Gastroesophageal sphincter (tissue), 4 donors: ENCODE measurements at regions not wholly inside any gene's neighbourhood (a gene's known extent, or its start where the extent isn't known, plus 50 kb on each side); places are given as distances from the start of the nearest gene placed in this dataset.

ENCODE experiments used
- ATAC-seq: fragments of 150-250 bp; one replicate; pipeline ENCODE4 v1.9.1; 2016; ENCODE audit warnings: mild to moderate bottlenecking, moderate library complexity
- H3K27ac ChIP-seq, 4 donors: fragments of 200-600 bp; sonication (generic) in 3 of 4; 1 replicate in 3 of 4; 2 replicates in 1 of 4; pipeline ENCODE4 v1.5.1; 2016 to 2019
- H3K27me3 ChIP-seq: fragments of 200-600 bp; sonication (generic); one replicate; pipeline ENCODE4 v1.5.1; 2019
- H3K36me3 ChIP-seq, 2 donors: fragments of 200-600 bp; sonication (generic); one replicate each; pipeline ENCODE4 v1.5.1; 2019; ENCODE audit warnings: control low read depth in 1 of 2
- H3K4me1 ChIP-seq, 3 donors: fragments of 200-600 bp; sonication (generic); 1 replicate in 2 of 3; 2 replicates in 1 of 3; pipeline ENCODE4 v1.5.1; 2016 to 2019; ENCODE audit warnings: control low read depth in 2 of 3
- H3K4me3 ChIP-seq, 2 donors: fragments of 200-600 bp; sonication (generic); one replicate each; pipeline ENCODE4 v1.5.1; 2019; ENCODE audit warnings: mild to moderate bottlenecking in 1 of 2, moderate library complexity in 1 of 2
- H3K9me3 ChIP-seq, 3 donors: fragments of 200-600 bp; sonication (generic); one replicate each; pipeline ENCODE4 v1.5.1; 2017 to 2019; ENCODE audit warnings: control low read depth in 2 of 3
- EP300 ChIP-seq: sonication (generic); formaldehyde crosslinking; IDR thresholded peaks from one replicate; pipeline ENCODE4 v1.6.1; 2017; ENCODE audit warnings: antibody characterized with exemption, mild to moderate bottlenecking
- POLR2A ChIP-seq, 2 donors: fragments of 450-650 bp; IDR thresholded peaks; one replicate each; pipeline ENCODE4 v1.6.1; 2017; ENCODE audit warnings: antibody characterized with exemption in 2 of 2, mild to moderate bottlenecking in 2 of 2, moderate library complexity in 1 of 2
- POLR2AphosphoS5 ChIP-seq: sonication (generic); formaldehyde crosslinking; IDR thresholded peaks from one replicate; pipeline ENCODE4 v1.6.1; 2017; ENCODE audit warnings: antibody characterized with exemption
- WGBS, 2 donors: methylation state at CpG; one replicate each; pipeline ENCODE4 v1.1.5; 2018; ENCODE audit warnings: low coverage in 1 of 2; 5-methylcytosine and 5-hydroxymethylcytosine counted together
- TF ChIP-seq, protein P1 (sequence below), 4 experiments: fragments of 200-600 bp in 2 of 4; fragments of 450-650 bp in 2 of 4; sonication (generic) in 1 of 4; IDR thresholded peaks; one replicate each; pipeline ENCODE4 v1.5.1; 2017 to 2019; ENCODE audit warnings: antibody characterized with exemption in 4 of 4, mild to moderate bottlenecking in 2 of 4, moderate library complexity in 2 of 4

DNA sequence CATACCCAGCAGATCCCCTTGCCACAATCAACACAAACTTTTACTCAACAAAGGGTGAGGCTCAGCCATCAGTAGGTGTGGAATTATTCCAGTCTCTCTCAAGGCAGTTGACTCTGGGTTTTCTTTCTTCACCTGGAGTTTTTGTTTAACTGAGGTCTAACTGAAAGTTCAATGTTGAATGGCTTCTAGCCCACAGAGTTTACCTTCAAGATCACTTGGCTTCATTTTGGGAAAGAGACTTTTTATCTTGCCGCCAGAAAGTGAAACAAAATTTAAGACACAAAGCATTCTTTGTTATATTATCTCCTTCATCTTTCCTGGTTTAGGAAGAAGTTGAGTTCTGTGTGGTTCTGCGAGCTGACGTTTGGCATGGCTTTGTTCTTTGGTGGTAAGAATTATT lies 83.8 kb upstream of the RASGEF1B start:
- Histone ChIP-seq H3K4me1 (peaks cover 0 to 21% (median 0%) of the 10 kb centered on the region in 3 donors), H3K9me3 (no peaks in the 10 kb centered on the region), H3K36me3 (no peaks in the 10 kb centered on the region), H3K27ac (no peak overlapping the region), H3K4me3 (no peak overlapping the region), H3K27me3 (no peaks in the 10 kb centered on the region)
- 37 to 52% methylated on average over 3 of the region's 3 CpGs for WGBS, 2 donors
- no peak for ATAC-seq
- TF ChIP-seq EP300: no peak
- no peak for TF ChIP-seq POLR2AphosphoS5
- TF ChIP-seq, protein P1, sequence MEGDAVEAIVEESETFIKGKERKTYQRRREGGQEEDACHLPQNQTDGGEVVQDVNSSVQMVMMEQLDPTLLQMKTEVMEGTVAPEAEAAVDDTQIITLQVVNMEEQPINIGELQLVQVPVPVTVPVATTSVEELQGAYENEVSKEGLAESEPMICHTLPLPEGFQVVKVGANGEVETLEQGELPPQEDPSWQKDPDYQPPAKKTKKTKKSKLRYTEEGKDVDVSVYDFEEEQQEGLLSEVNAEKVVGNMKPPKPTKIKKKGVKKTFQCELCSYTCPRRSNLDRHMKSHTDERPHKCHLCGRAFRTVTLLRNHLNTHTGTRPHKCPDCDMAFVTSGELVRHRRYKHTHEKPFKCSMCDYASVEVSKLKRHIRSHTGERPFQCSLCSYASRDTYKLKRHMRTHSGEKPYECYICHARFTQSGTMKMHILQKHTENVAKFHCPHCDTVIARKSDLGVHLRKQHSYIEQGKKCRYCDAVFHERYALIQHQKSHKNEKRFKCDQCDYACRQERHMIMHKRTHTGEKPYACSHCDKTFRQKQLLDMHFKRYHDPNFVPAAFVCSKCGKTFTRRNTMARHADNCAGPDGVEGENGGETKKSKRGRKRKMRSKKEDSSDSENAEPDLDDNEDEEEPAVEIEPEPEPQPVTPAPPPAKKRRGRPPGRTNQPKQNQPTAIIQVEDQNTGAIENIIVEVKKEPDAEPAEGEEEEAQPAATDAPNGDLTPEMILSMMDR (IDR thresholded peaks at IDR 0.05): no peak
- no peak for TF ChIP-seq POLR2A (IDR thresholded peaks at IDR 0.05)

DNA sequence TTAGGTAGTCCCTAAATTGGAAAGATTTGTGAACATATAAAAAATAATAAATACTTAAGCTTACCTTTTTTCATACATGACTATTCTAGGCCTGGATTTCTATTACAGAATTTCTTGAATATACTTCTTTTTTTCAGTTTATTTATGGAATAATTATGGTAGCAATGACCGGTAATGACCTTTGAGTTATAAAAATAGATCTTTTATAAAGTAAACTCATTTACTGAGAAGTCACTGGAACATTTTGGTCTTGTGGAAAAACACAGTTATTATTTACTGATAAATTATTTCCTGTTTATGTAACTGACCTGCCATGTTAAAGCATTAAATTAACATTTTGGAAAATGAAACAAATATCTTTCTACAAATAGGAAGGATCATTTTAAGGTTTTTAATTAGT lies 80.4 kb upstream of the RASGEF1B start:
- ATAC-seq: no peak
- H3K27me3 ChIP-seq: no peaks in the 10 kb centered on the region
- H3K9me3 ChIP-seq: no peaks in the 10 kb centered on the region
- H3K36me3 ChIP-seq: no peaks in the 10 kb centered on the region
- H3K27ac ChIP-seq: no peak overlapping the region
- no peak overlapping the region for H3K4me3 ChIP-seq
- TF ChIP-seq, protein P1 (IDR thresholded peaks at IDR 0.05): no peak
- TF ChIP-seq POLR2A (IDR thresholded peaks at IDR 0.05): no peak
- no peak for TF ChIP-seq EP300
- no peak for TF ChIP-seq POLR2AphosphoS5
- peaks cover 0 to 28% (median 0%) of the 10 kb centered on the region in 3 donors for H3K4me1 ChIP-seq
- 39 to 50% methylated on average over 1 of the region's 1 CpG for WGBS, 2 donors

DNA sequence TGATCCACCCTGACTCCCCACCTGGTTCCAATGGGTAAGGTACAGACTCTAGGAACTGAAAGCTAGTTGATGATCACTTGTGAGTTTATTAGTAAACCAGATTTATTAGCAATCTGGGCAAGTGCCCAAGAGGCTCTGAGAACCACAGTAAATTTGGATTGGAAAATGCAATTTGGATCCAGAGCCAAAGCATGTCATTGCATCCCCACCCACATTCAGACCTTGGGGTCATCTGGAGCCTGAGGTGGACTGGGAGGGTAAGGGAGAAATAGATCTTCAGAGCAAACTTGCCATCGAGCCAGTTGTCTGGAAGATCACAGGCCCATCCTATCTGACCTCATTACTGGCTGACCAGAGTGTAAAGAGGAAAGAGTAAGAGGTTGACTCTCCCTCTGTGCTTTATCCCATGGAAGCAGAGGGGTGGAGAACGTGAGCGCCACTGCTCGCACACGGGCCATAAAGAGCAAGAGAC lies 78.7 kb upstream of the RASGEF1B start:
- WGBS, 2 donors: 54% methylated on average over 4 of the region's 5 CpGs; no CpG with 5 or more reads in 1 of the 2 donors
- no peaks in the 10 kb centered on the region for H3K36me3 ChIP-seq
- peak; percentile 34 for ATAC-seq
- TF ChIP-seq POLR2A (IDR thresholded peaks at IDR 0.05) (no peak), POLR2AphosphoS5 (no peak), EP300 (no peak)
- TF ChIP-seq, protein P1 (IDR thresholded peaks at IDR 0.05): no peak
- H3K9me3 ChIP-seq: no peaks in the 10 kb centered on the region
- H3K27me3 ChIP-seq: no peaks in the 10 kb centered on the region
- H3K4me3 ChIP-seq: no peak overlapping the region
- peaks cover 0 to 28% (median 0%) of the 10 kb centered on the region in 3 donors for H3K4me1 ChIP-seq
- peak overlapping the region in 2 of 4 donors; percentile 9 to 44 for H3K27ac ChIP-seq

DNA sequence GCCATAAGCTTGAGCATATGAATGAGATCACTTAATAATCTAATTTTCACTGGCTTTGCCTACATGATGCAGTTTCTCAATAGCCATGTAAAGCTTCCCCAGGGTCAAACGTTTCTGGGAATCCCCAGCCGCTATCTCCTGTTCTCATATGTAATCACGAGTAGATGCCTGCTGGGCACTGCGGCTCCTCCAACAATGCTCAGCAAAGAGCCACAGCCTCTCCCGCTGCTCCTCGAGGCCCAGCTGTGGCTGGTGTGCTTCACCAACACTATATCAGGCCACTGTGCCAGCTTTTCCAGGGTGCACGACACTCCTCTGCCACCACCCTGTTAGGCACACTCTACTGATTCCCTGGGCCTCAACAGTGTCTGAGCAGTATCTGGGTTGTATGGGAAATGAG lies 78.3 kb upstream of the RASGEF1B start:
- ATAC-seq: peak; percentile 10
- H3K27me3 ChIP-seq: no peaks in the 10 kb centered on the region

DNA sequence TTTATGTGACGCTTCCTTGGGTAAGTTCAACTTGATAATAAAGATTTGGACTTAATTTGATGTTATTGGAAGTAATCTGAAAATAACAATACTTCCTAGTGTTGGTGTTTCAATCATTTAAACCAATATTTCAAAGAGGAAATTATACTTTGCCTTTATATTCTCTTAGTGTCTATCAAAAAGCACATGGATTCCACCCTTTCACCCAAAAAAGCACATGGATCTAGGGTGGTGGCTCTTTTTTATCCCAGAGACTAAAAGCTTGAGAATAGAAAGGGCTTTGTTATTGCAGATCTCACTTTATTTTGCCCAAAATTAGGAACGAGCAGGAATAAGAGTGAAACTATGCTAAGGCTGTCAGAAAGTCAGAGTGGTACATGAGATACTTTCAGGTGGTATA lies 75.1 kb upstream of the RASGEF1B start:
- Histone ChIP-seq H3K4me3 (no peak overlapping the region), H3K9me3 (peaks cover 0 to 7% (median 0%) of the 10 kb centered on the region in 3 donors), H3K27me3 (no peaks in the 10 kb centered on the region), H3K36me3 (no peaks in the 10 kb centered on the region), H3K4me1 (peaks cover 0 to 18% (median 0%) of the 10 kb centered on the region in 3 donors), H3K27ac (no peak overlapping the region)
- 81 to 100% methylated on average over 2 of the region's 2 CpGs for WGBS, 2 donors
- no peak for ATAC-seq
- no peak for TF ChIP-seq POLR2AphosphoS5
- TF ChIP-seq POLR2A (IDR thresholded peaks at IDR 0.05): no peak
- TF ChIP-seq EP300: no peak
- TF ChIP-seq, protein P1 (IDR thresholded peaks at IDR 0.05): no peak

More for the DNA sequence above, 78.3 kb upstream of the RASGEF1B start:
- WGBS, 2 donors: 62 to 76% methylated on average over 5 to 6 of the region's 7 CpGs
- peaks cover 0 to 28% (median 0%) of the 10 kb centered on the region in 3 donors for H3K4me1 ChIP-seq
- H3K4me3 ChIP-seq: no peak overlapping the region
- H3K36me3 ChIP-seq: no peaks in the 10 kb centered on the region
- H3K9me3 ChIP-seq: no peaks in the 10 kb centered on the region
- peak overlapping the region in 2 of 4 donors; percentile 9 to 44 for H3K27ac ChIP-seq
- no peak for TF ChIP-seq EP300
- TF ChIP-seq, protein P1 (IDR thresholded peaks at IDR 0.05): no peak
- no peak for TF ChIP-seq POLR2AphosphoS5
- no peak for TF ChIP-seq POLR2A (IDR thresholded peaks at IDR 0.05)
